GM18519 (cell line): ENCODE measurements at regions not wholly inside any gene's neighbourhood (a gene's known extent, or its start where the extent isn't known, plus 50 kb on each side); places are given as distances from the start of the nearest gene placed in this dataset.

Source experiments
- ATAC-seq: cut with Tn5 transposase; IDR thresholded peaks from one replicate; pipeline ENCODE4 v1.9.1; 2021; ENCODE audit warnings: mild to moderate bottlenecking, moderate library complexity; ENCODE audit not compliant: unreplicated experiment, low FRiP score

- no peak for ATAC-seq
Measured at GRCh38 chr2:204449977-204450376, 95.3 kb upstream of the PARD3B start.

- no peak for ATAC-seq
Measured at GRCh38 chr2:204451766-204452165, 93.5 kb upstream of the PARD3B start.

GRCh38 chr2:204452464-204453023, 92.7 kb upstream of the PARD3B start:
- no peak for ATAC-seq

- no peak for ATAC-seq
Measured at GRCh38 chr2:204453730-204454167, 91.5 kb upstream of the PARD3B start.

- ATAC-seq, result no peak
Measured at GRCh38 chr2:204454672-204455380, 90.4 kb upstream of the PARD3B start.

- ATAC-seq, result no peak
Measured at GRCh38 chr2:204468746-204469429, 76.4 kb upstream of the PARD3B start.

GRCh38 chr2:204470178-204470620, 75.1 kb upstream of the PARD3B start:
- no peak for ATAC-seq

- ATAC-seq, result no peak
Measured at GRCh38 chr2:204470621-204471196, 74.6 kb upstream of the PARD3B start.

- ATAC-seq, result no peak
Measured at GRCh38 chr2:204472375-204472774, 72.9 kb upstream of the PARD3B start.

- no peak for ATAC-seq
Measured at GRCh38 chr2:204473224-204473623, 72.1 kb upstream of the PARD3B start.

GRCh38 chr2:204475399-204475798, 69.9 kb upstream of the PARD3B start:
- ATAC-seq, result no peak

GRCh38 chr2:204477358-204477950, 67.8 kb upstream of the PARD3B start:
- ATAC-seq, result no peak

GRCh38 chr2:204479557-204479956, 65.7 kb upstream of the PARD3B start:
- no peak for ATAC-seq

GRCh38 chr2:204480676-204481075, 64.6 kb upstream of the PARD3B start:
- ATAC-seq, result no peak

GRCh38 chr2:204483608-204484081, 61.6 kb upstream of the PARD3B start:
- no peak for ATAC-seq

- no peak for ATAC-seq
Measured at GRCh38 chr2:204486321-204486720, 59.0 kb upstream of the PARD3B start.

GRCh38 chr2:204486805-204487204, 58.5 kb upstream of the PARD3B start:
- no peak for ATAC-seq

- no peak for ATAC-seq
Measured at GRCh38 chr2:204487447-204488229, 57.6 kb upstream of the PARD3B start.

- ATAC-seq, result no peak
Measured at GRCh38 chr2:204491528-204491927, 53.7 kb upstream of the PARD3B start.

GRCh38 chr2:204492417-204492816, 52.9 kb upstream of the PARD3B start:
- ATAC-seq, result no peak
